Left ventricle myocardium inferior (tissue), 1 donor: ENCODE measurements at regions not wholly inside any gene's neighbourhood (a gene's known extent, or its start where the extent isn't known, plus 50 kb on each side); places are given as distances from the start of the nearest gene placed in this dataset.

ENCODE experiments used
- DNase-seq: peaks from one replicate; pipeline ENCODE4 v3.0.0-alpha.2; 2020
- H3K27ac ChIP-seq: fragments of 200-600 bp; replicated peaks from 2 replicates; pipeline ENCODE4 v1.8.0; 2021
- H3K27me3 ChIP-seq: fragments of 200-600 bp; 2 replicates; pipeline ENCODE4 v1.8.0; 2021; ENCODE audit warnings: low read depth
- H3K36me3 ChIP-seq: fragments of 200-600 bp; 2 replicates; pipeline ENCODE4 v1.8.0; 2021
- H3K4me1 ChIP-seq: fragments of 200-600 bp; 2 replicates; pipeline ENCODE4 v1.8.0; 2021
- H3K4me3 ChIP-seq: fragments of 200-600 bp; 2 replicates; pipeline ENCODE4 v1.8.0; 2021; ENCODE audit warnings: mild to moderate bottlenecking, moderate library complexity
- H3K9me3 ChIP-seq: fragments of 200-600 bp; replicated peaks from 2 replicates; pipeline ENCODE4 v1.8.0; 2021
- CTCF ChIP-seq: fragments of 200-600 bp; IDR thresholded peaks from 2 replicates; pipeline ENCODE4 v1.8.0; 2021; ENCODE audit warnings: antibody characterized with exemption, mild to moderate bottlenecking, borderline replicate concordance
- intact Hi-C: fragments of 100-400 bp; cut with micrococcal nuclease; formaldehyde crosslinking; loops from one replicate; pipeline ENCODE4 v1.11.0; 2022
- donor health status: DM: no; HTN: yes; CAD: no; lungs with severe emphysema.

GRCh38 chr1:70902211-70902610 is 145.4 kb downstream of the PTGER3 start:
- Histone ChIP-seq H3K36me3 (no peaks in the 10 kb centered on the region), H3K9me3 (no peaks in the 10 kb centered on the region), H3K4me1 (no peaks in the 10 kb centered on the region), H3K27ac (no peak overlapping the region), H3K27me3 (no peaks in the 10 kb centered on the region), H3K4me3 (no peak overlapping the region)
- TF ChIP-seq CTCF, result no peak
- intact Hi-C loops, result no loop called here
- DNase-seq, result no peak

- no peak for TF ChIP-seq CTCF
- no peak for DNase-seq
- intact Hi-C loops, result no loop called here
- no peaks in the 10 kb centered on the region for H3K27me3 ChIP-seq
- H3K27ac ChIP-seq, result no peak overlapping the region
- no peaks in the 10 kb centered on the region for H3K4me1 ChIP-seq
- H3K9me3 ChIP-seq, result no peaks in the 10 kb centered on the region
- no peak overlapping the region for H3K4me3 ChIP-seq
- no peaks in the 10 kb centered on the region for H3K36me3 ChIP-seq
Observed at GRCh38 chr1:70906800-70907199, 140.8 kb downstream of the PTGER3 start.

GRCh38 chr1:70907563-70908310 is 139.9 kb downstream of the PTGER3 start:
- H3K36me3 ChIP-seq, result no peaks in the 10 kb centered on the region
- H3K9me3 ChIP-seq, result no peaks in the 10 kb centered on the region
- H3K27ac ChIP-seq, result no peak overlapping the region
- intact Hi-C loops, result no loop called here
- H3K4me1 ChIP-seq, result no peaks in the 10 kb centered on the region
- TF ChIP-seq CTCF, result no peak
- no peak for DNase-seq
- H3K27me3 ChIP-seq, result no peaks in the 10 kb centered on the region
- H3K4me3 ChIP-seq, result no peak overlapping the region

GRCh38 chr1:70909262-70909822 is 138.3 kb downstream of the PTGER3 start:
- no peak for DNase-seq
- intact Hi-C loops, result no loop called here
- Histone ChIP-seq H3K4me3 (no peak overlapping the region), H3K27ac (no peak overlapping the region), H3K9me3 (no peaks in the 10 kb centered on the region), H3K27me3 (no peaks in the 10 kb centered on the region), H3K4me1 (no peaks in the 10 kb centered on the region), H3K36me3 (no peaks in the 10 kb centered on the region)
- no peak for TF ChIP-seq CTCF

GRCh38 chr1:70910013-70910412 is 137.6 kb downstream of the PTGER3 start:
- no peaks in the 10 kb centered on the region for H3K27me3 ChIP-seq
- no peaks in the 10 kb centered on the region for H3K9me3 ChIP-seq
- H3K27ac ChIP-seq, result no peak overlapping the region
- no peaks in the 10 kb centered on the region for H3K36me3 ChIP-seq
- DNase-seq, result no peak
- no peak overlapping the region for H3K4me3 ChIP-seq
- TF ChIP-seq CTCF, result no peak
- H3K4me1 ChIP-seq, result peaks cover 4% of the 10 kb centered on the region
- intact Hi-C loops, result no loop called here
